ENCODE measurements at regions not wholly inside any gene's neighbourhood (a gene's known extent, or its start where the extent isn't known, plus 50 kb on each side); places are given as distances from the start of the nearest gene placed in this dataset.

DNA sequence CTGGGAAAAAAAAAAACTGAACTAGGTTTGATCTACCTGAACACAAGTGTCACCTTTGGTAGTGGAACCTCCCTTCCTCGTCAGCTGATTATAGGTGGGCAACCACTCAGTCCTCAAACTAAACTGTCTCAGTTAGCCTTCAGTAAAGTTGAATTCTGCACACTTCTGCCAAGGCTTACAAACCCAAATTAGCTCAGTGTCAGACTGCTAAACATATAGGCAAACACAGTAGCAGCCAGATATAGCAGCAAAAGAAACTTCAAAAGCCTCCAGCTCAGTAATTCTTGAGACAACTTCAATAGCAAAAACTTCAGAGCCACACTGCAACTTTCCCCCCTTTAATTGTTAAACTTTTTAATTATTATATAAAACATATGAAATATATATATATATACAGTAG, 956.9 kb downstream of the XPNPEP1 start:
- TF ChIP-seq, protein P1, sequence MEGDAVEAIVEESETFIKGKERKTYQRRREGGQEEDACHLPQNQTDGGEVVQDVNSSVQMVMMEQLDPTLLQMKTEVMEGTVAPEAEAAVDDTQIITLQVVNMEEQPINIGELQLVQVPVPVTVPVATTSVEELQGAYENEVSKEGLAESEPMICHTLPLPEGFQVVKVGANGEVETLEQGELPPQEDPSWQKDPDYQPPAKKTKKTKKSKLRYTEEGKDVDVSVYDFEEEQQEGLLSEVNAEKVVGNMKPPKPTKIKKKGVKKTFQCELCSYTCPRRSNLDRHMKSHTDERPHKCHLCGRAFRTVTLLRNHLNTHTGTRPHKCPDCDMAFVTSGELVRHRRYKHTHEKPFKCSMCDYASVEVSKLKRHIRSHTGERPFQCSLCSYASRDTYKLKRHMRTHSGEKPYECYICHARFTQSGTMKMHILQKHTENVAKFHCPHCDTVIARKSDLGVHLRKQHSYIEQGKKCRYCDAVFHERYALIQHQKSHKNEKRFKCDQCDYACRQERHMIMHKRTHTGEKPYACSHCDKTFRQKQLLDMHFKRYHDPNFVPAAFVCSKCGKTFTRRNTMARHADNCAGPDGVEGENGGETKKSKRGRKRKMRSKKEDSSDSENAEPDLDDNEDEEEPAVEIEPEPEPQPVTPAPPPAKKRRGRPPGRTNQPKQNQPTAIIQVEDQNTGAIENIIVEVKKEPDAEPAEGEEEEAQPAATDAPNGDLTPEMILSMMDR (IDR thresholded peaks at IDR 0.05) = no peak
- no peak for TF ChIP-seq EZH2 (IDR thresholded peaks at IDR 0.05; ENCODE audit: borderline replicate concordance, insufficient read depth, low read depth, low read length, poor library complexity, severe bottlenecking)

Data from B cell (primary cell).